A549 (cell line): ENCODE measurements at regions not wholly inside any gene's neighbourhood (a gene's known extent, or its start where the extent isn't known, plus 50 kb on each side); places are given as distances from the start of the nearest gene placed in this dataset.

ENCODE experiments used
- CTCF ChIP-seq: fragments of >200 bp; sonication (Bioruptor Twin); formaldehyde crosslinking; IDR thresholded peaks from 3 replicates; pipeline ENCODE4 v1.5.1; 2016
- EHF ChIP-seq: fragments of 250-450 bp; sonication (Bioruptor Pico); IDR thresholded peaks from 2 replicates; pipeline ENCODE4 v1.5.0; 2020; ENCODE audit warnings: mild to moderate bottlenecking
- EP300 ChIP-seq, 2 experiments: fragments of >200 bp; sonication (Bioruptor Twin); formaldehyde crosslinking; IDR thresholded peaks; 2 replicates in 1 of 2; 3 replicates in 1 of 2; pipeline ENCODE4 v1.6.1; 2016 to 2017
- HOXB13 ChIP-seq: fragments of 250-450 bp; sonication (Bioruptor Pico); IDR thresholded peaks from 2 replicates; pipeline ENCODE4 v1.5.0; 2020; ENCODE audit warnings: low read depth, mild to moderate bottlenecking, moderate library complexity
- POLR2A ChIP-seq: IDR thresholded peaks from 2 replicates; pipeline ENCODE4 v1.6.1; 2012; ENCODE audit warnings: mild to moderate bottlenecking, low read length
- RAD21 ChIP-seq, 2 experiments: fragments of >200 bp in 1 of 2; sonication (Bioruptor Twin) in 1 of 2; formaldehyde crosslinking in 1 of 2; IDR thresholded peaks in 1 of 2; conservative IDR thresholded peaks in 1 of 2; 2 replicates in 1 of 2; 3 replicates in 1 of 2; pipeline ENCODE4 v1.6.1; 2012 to 2018; ENCODE audit warnings: inconsistent platforms in 1 of 2
- REST ChIP-seq: fragments of 200-600 bp; sonication (generic); IDR thresholded peaks from 2 replicates; pipeline ENCODE4 v1.6.1; 2016; ENCODE audit warnings: antibody characterized with exemption, mild to moderate bottlenecking, moderate library complexity
- RFX5 ChIP-seq: fragments of 450-650 bp; IDR thresholded peaks from 2 replicates; pipeline ENCODE4 v1.7.1; 2014; ENCODE audit warnings: antibody characterized with exemption, mild to moderate bottlenecking, moderate library complexity
- TF ChIP-seq, protein P1 (sequence below): fragments of 150-350 bp; IDR thresholded peaks from 2 replicates; pipeline ENCODE4 v1.6.1; 2014; ENCODE audit warnings: low read depth, mild to moderate bottlenecking, low read length

DNA sequence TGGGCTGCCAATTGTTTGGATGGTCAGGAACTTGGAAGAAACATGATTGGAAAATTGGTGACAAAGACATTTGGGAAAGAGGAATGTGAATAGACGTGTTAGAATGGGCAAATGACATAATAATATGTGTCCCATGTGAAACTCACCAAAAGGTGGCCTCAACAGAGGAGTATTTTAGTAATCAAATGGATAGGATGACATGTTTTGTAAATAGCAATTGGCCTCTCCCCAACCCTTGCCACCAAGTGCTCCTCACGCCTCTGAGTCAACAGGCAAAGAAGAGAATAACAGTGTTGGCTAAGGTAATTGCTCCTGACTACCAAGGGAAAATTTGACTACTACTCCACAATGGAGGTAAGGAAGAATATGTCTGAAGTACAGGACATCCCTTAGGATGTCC is 81.4 kb downstream of the ATXN7L3B start:
- no peak for TF ChIP-seq EP300 (IDR thresholded peaks at IDR 0.05)
- no peak for TF ChIP-seq REST
- TF ChIP-seq CTCF: no peak
- TF ChIP-seq EHF (CRISPR knock-in tag): no peak
- no peak for TF ChIP-seq RAD21 (conservative IDR thresholded peaks at IDR 0.05 in 1 of 2, IDR thresholded peaks at IDR 0.05 in 1 of 2)
- TF ChIP-seq RFX5: no peak
- no peak for TF ChIP-seq HOXB13 (CRISPR knock-in tag)
- TF ChIP-seq, protein P1, sequence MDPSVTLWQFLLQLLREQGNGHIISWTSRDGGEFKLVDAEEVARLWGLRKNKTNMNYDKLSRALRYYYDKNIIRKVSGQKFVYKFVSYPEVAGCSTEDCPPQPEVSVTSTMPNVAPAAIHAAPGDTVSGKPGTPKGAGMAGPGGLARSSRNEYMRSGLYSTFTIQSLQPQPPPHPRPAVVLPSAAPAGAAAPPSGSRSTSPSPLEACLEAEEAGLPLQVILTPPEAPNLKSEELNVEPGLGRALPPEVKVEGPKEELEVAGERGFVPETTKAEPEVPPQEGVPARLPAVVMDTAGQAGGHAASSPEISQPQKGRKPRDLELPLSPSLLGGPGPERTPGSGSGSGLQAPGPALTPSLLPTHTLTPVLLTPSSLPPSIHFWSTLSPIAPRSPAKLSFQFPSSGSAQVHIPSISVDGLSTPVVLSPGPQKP: no peak
- TF ChIP-seq POLR2A: no peak
